ENCODE measurements at regions not wholly inside any gene's neighbourhood (a gene's known extent, or its start where the extent isn't known, plus 50 kb on each side); places are given as distances from the start of the nearest gene placed in this dataset.

DNA sequence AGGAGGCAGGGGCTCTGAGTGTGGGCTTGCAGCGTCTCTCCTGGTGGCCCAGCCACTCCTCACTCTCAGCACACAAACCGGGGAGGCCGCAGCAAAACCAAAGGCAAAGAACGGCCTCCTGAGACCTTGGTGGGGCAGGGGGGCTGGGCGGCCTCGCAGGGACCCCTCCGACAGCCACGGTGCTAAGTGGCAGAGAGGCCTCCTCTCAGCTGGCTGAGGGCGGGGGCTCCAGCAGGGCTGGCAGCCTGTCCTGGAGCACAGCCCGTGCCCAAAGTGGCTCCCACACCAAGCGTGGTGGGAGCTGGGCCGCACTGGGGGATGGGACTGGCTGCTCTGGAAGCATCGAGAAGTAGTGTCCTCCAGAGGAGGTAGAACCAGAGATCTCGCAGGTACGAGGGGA lies 334.4 kb downstream of the QKI start:
- TF ChIP-seq, protein P1, sequence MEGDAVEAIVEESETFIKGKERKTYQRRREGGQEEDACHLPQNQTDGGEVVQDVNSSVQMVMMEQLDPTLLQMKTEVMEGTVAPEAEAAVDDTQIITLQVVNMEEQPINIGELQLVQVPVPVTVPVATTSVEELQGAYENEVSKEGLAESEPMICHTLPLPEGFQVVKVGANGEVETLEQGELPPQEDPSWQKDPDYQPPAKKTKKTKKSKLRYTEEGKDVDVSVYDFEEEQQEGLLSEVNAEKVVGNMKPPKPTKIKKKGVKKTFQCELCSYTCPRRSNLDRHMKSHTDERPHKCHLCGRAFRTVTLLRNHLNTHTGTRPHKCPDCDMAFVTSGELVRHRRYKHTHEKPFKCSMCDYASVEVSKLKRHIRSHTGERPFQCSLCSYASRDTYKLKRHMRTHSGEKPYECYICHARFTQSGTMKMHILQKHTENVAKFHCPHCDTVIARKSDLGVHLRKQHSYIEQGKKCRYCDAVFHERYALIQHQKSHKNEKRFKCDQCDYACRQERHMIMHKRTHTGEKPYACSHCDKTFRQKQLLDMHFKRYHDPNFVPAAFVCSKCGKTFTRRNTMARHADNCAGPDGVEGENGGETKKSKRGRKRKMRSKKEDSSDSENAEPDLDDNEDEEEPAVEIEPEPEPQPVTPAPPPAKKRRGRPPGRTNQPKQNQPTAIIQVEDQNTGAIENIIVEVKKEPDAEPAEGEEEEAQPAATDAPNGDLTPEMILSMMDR (IDR thresholded peaks at IDR 0.05; ENCODE audit: low read depth, low read length, poor library complexity, severe bottlenecking), result no peak
- no peak for TF ChIP-seq EZH2phosphoT487 (IDR thresholded peaks at IDR 0.05; ENCODE audit: borderline replicate concordance, low read length)
